OCI-LY1 (cell line): ENCODE measurements at regions not wholly inside any gene's neighbourhood (a gene's known extent, or its start where the extent isn't known, plus 50 kb on each side); places are given as distances from the start of the nearest gene placed in this dataset.

Experiments used
- EZH2 ChIP-seq: fragments of 200-600 bp; sonication (generic), shearing (Covaris generic); IDR thresholded peaks from 2 replicates; pipeline ENCODE4 v1.8.0; 2017; ENCODE audit warnings: borderline replicate concordance, mixed run types, mild to moderate bottlenecking, antibody characterized with exemption, low read length, moderate library complexity, mixed read lengths
- TF ChIP-seq, protein P1 (sequence below): fragments of 200-600 bp; sonication (generic), shearing (Covaris generic); IDR thresholded peaks from 2 replicates; pipeline ENCODE4 v1.5.1; 2017; ENCODE audit warnings: mild to moderate bottlenecking, antibody characterized with exemption, low read length, moderate library complexity, mixed read lengths

DNA sequence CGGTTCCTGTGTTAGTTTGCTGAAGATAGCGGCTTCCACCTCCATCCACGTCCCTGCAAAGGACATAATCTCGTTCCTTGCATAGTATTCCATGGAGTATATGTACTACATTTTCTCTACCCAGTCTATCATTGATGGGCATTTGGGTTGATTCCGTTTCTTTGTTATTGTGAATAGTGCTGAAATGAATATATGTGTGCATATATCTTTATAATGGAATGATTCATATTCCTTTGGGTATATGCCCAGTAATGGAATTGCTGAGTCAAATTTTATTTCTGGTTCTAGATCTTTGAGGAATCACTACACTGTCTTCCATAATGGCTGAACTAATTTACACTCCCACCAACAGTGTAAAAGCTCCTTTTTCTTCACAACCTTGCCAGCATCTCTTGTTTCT lies 255.4 kb upstream of the CDH2 start:
- no peak for TF ChIP-seq EZH2
- TF ChIP-seq, protein P1, sequence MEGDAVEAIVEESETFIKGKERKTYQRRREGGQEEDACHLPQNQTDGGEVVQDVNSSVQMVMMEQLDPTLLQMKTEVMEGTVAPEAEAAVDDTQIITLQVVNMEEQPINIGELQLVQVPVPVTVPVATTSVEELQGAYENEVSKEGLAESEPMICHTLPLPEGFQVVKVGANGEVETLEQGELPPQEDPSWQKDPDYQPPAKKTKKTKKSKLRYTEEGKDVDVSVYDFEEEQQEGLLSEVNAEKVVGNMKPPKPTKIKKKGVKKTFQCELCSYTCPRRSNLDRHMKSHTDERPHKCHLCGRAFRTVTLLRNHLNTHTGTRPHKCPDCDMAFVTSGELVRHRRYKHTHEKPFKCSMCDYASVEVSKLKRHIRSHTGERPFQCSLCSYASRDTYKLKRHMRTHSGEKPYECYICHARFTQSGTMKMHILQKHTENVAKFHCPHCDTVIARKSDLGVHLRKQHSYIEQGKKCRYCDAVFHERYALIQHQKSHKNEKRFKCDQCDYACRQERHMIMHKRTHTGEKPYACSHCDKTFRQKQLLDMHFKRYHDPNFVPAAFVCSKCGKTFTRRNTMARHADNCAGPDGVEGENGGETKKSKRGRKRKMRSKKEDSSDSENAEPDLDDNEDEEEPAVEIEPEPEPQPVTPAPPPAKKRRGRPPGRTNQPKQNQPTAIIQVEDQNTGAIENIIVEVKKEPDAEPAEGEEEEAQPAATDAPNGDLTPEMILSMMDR = no peak
